ENCODE measurements at regions not wholly inside any gene's neighbourhood (a gene's known extent, or its start where the extent isn't known, plus 50 kb on each side); places are given as distances from the start of the nearest gene placed in this dataset.
"Not testable (repeated sequence)": the region's sequence is repeated elsewhere in the genome, so short reads cannot be mapped to it uniquely, and the experiment has no call there.

- in situ Hi-C loops (cut with MboI; ENCODE audit: low pct_unique_long_range_greater_than_20kb, low sequenced_read_pairs), result no loop called here
Measured at GRCh38 chr4:32884198-32884597, 2164.0 kb downstream of the PCDH7 start.

GRCh38 chr4:32890398-32890797 lies 2170.2 kb downstream of the PCDH7 start:
- DNase-seq, result no peak
- in situ Hi-C loops (cut with MboI; ENCODE audit: low pct_unique_long_range_greater_than_20kb, low sequenced_read_pairs), result no loop called here

More at GRCh38 chr4:32884198-32884597, 2164.0 kb downstream of the PCDH7 start:
- no peak for DNase-seq

GRCh38 chr4:32909053-32909452 lies 2188.9 kb downstream of the PCDH7 start:
- in situ Hi-C loops (cut with MboI; ENCODE audit: low pct_unique_long_range_greater_than_20kb, low sequenced_read_pairs), result no loop called here
- no peak for DNase-seq

- in situ Hi-C loops (cut with MboI; ENCODE audit: low pct_unique_long_range_greater_than_20kb, low sequenced_read_pairs), result no loop called here
- DNase-seq, result no peak
Measured at GRCh38 chr4:32909736-32910135, 2189.6 kb downstream of the PCDH7 start.

GRCh38 chr4:32917586-32917985 lies 2197.4 kb downstream of the PCDH7 start:
- no peak for DNase-seq
- in situ Hi-C loops (cut with MboI; ENCODE audit: low pct_unique_long_range_greater_than_20kb, low sequenced_read_pairs), result no loop called here

- no peak for DNase-seq
- in situ Hi-C loops (cut with MboI; ENCODE audit: low pct_unique_long_range_greater_than_20kb, low sequenced_read_pairs), result no loop called here
Measured at GRCh38 chr4:32929796-32930699, 2209.9 kb downstream of the PCDH7 start.

- no peak for DNase-seq
- in situ Hi-C loops (cut with MboI; ENCODE audit: low pct_unique_long_range_greater_than_20kb, low sequenced_read_pairs), result no loop called here
Measured at GRCh38 chr4:32930700-32931099, 2210.5 kb downstream of the PCDH7 start.

- no peak for DNase-seq
- in situ Hi-C loops (cut with MboI; ENCODE audit: low pct_unique_long_range_greater_than_20kb, low sequenced_read_pairs), result no loop called here
Measured at GRCh38 chr4:32931475-32931874, 2211.3 kb downstream of the PCDH7 start.

GRCh38 chr4:32932156-32932555 lies 2212.0 kb downstream of the PCDH7 start:
- in situ Hi-C loops (cut with MboI; ENCODE audit: low pct_unique_long_range_greater_than_20kb, low sequenced_read_pairs), result no loop called here

GRCh38 chr4:32939222-32939621 lies 2219.1 kb downstream of the PCDH7 start:
- in situ Hi-C loops (cut with MboI; ENCODE audit: low pct_unique_long_range_greater_than_20kb, low sequenced_read_pairs); DNase-seq: not testable (repeated sequence)

More at GRCh38 chr4:32932156-32932555, 2212.0 kb downstream of the PCDH7 start:
- DNase-seq, result no peak

- DNase-seq, result no peak
- in situ Hi-C loops (cut with MboI; ENCODE audit: low pct_unique_long_range_greater_than_20kb, low sequenced_read_pairs), result no loop called here
Measured at GRCh38 chr4:32950866-32951265, 2230.7 kb downstream of the PCDH7 start.

GRCh38 chr4:32958586-32958985 lies 2238.4 kb downstream of the PCDH7 start:
- in situ Hi-C loops (cut with MboI; ENCODE audit: low pct_unique_long_range_greater_than_20kb, low sequenced_read_pairs), result no loop called here
- no peak for DNase-seq

GRCh38 chr4:32962100-32962499 lies 2241.9 kb downstream of the PCDH7 start:
- in situ Hi-C loops (cut with MboI; ENCODE audit: low pct_unique_long_range_greater_than_20kb, low sequenced_read_pairs), result no loop called here
- DNase-seq, result no peak

GRCh38 chr4:32985256-32985655 lies 2265.1 kb downstream of the PCDH7 start:
- DNase-seq, result no peak

GRCh38 chr4:32986236-32986635 lies 2266.1 kb downstream of the PCDH7 start:
- no peak for DNase-seq
- in situ Hi-C loops (cut with MboI; ENCODE audit: low pct_unique_long_range_greater_than_20kb, low sequenced_read_pairs), result no loop called here

More at GRCh38 chr4:32985256-32985655, 2265.1 kb downstream of the PCDH7 start:
- in situ Hi-C loops (cut with MboI; ENCODE audit: low pct_unique_long_range_greater_than_20kb, low sequenced_read_pairs), result no loop called here

GRCh38 chr4:32987111-32987510 lies 2266.9 kb downstream of the PCDH7 start:
- no peak for DNase-seq
- in situ Hi-C loops (cut with MboI; ENCODE audit: low pct_unique_long_range_greater_than_20kb, low sequenced_read_pairs), result no loop called here

- in situ Hi-C loops (cut with MboI; ENCODE audit: low pct_unique_long_range_greater_than_20kb, low sequenced_read_pairs), result no loop called here
- DNase-seq, result no peak
Measured at GRCh38 chr4:32988165-32988811, 2268.1 kb downstream of the PCDH7 start.

GRCh38 chr4:32991663-32992062 lies 2271.5 kb downstream of the PCDH7 start:
- in situ Hi-C loops (cut with MboI; ENCODE audit: low pct_unique_long_range_greater_than_20kb, low sequenced_read_pairs), result no loop called here
- no peak for DNase-seq

- DNase-seq, result no peak
- in situ Hi-C loops (cut with MboI; ENCODE audit: low pct_unique_long_range_greater_than_20kb, low sequenced_read_pairs), result no loop called here
Measured at GRCh38 chr4:32994981-32995881, 2275.1 kb downstream of the PCDH7 start.
